ENCODE measurements at regions not wholly inside any gene's neighbourhood (a gene's known extent, or its start where the extent isn't known, plus 50 kb on each side); places are given as distances from the start of the nearest gene placed in this dataset.
"Not testable (repeated sequence)": the region's sequence is repeated elsewhere in the genome, so short reads cannot be mapped to it uniquely, and the experiment has no call there.

DNA sequence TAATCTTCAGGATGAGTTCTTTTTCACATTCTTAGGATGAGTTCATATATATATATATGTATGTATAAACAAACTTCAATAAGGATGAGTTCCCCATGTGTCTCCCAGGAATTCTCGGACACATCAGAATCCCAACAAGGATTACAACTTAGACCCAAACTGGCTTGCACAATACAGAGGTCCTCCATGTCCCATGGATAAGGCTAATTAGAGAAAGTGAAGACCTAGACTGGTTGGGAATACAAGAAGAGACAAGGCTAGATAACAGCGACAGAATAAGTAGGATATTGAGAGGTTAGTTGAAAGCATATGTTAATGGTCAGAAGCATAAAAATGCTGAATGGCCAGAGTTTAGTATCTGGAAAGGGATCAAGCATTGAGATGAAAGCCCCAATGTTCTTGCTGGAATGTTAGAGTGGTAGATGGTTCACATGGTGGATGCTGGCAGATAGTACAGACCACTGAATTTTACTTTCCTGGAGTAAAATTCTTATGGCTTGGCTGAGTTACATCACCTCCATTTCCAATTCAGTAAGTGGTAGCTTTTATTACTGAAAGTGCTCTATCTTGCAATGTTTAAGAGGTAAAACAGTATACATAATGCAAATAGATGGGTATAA is 154.9 kb upstream of the EPHA4 start:
- Histone ChIP-seq H3K4me1 (no peaks in the 10 kb centered on the region), H3K4me3 (no peak overlapping the region), H3K36me3 (no peaks in the 10 kb centered on the region), H3K27ac (no peak overlapping the region), H3K9me3 (no peaks in the 10 kb centered on the region), H3K27me3 (no peaks in the 10 kb centered on the region)
- DNase-seq, result no peak
- intact Hi-C loops (cut with DNase I; ENCODE audit: low total_unique reads), result no loop called here
- TF ChIP-seq, protein P1, sequence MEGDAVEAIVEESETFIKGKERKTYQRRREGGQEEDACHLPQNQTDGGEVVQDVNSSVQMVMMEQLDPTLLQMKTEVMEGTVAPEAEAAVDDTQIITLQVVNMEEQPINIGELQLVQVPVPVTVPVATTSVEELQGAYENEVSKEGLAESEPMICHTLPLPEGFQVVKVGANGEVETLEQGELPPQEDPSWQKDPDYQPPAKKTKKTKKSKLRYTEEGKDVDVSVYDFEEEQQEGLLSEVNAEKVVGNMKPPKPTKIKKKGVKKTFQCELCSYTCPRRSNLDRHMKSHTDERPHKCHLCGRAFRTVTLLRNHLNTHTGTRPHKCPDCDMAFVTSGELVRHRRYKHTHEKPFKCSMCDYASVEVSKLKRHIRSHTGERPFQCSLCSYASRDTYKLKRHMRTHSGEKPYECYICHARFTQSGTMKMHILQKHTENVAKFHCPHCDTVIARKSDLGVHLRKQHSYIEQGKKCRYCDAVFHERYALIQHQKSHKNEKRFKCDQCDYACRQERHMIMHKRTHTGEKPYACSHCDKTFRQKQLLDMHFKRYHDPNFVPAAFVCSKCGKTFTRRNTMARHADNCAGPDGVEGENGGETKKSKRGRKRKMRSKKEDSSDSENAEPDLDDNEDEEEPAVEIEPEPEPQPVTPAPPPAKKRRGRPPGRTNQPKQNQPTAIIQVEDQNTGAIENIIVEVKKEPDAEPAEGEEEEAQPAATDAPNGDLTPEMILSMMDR (IDR thresholded peaks at IDR 0.05), result no peak
- no peak for TF ChIP-seq POLR2A (IDR thresholded peaks at IDR 0.05)

DNA sequence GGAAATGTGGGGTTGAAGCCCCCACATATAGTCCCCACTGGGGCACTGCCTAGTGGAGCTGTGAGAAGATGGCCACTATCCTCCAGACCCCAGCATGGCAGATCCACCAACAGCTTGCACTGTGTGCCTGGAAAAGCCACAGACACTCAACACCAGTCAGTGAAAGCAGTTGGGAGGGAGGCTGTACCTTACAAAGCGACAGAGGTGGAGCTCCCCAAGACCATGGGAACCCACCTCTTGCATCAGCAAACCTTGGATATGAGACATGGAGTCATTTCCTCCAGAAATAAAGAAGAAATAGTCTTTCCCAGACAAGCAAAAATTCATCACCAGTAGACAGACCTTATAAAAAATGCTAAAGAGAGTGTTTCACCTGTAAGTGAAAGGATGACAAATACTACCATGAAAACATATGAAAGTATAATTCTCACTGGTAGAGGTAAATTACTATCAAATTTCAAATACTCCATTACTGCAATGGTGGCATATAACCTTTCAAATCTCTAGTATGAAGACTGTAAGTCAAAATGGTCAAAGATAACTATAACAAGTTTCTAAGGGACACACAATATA is 152.6 kb upstream of the EPHA4 start:
- DNase-seq, result no peak
- no peaks in the 10 kb centered on the region for H3K36me3 ChIP-seq
- TF ChIP-seq POLR2A (IDR thresholded peaks at IDR 0.05), result no peak
- TF ChIP-seq, protein P1 (IDR thresholded peaks at IDR 0.05), result no peak

DNA sequence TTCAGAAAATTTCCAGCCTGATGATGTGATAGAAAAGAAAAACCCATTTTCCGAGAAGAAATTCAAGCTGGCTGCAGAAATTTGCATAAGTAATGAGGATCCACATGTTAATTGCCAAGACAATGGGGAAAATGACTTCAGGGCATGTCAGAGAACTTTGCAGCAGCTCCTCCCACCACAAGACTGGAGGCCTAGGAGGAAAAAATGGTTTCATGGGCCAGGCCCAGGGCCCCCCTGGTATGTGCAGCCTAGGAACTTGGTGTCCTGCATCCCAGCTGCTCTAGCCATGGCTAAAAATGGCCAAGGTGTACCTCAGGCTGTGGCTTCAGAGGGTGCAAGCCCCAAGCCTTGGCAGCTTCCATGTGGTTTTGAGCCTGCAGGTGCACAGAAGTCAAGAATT is 152.0 kb upstream of the EPHA4 start:
- H3K27ac ChIP-seq; H3K4me1 ChIP-seq; H3K27me3 ChIP-seq; H3K4me3 ChIP-seq; DNase-seq; H3K36me3 ChIP-seq; H3K9me3 ChIP-seq; intact Hi-C loops (cut with DNase I; ENCODE audit: low total_unique reads): not testable (repeated sequence)

More for the DNA sequence above, 152.6 kb upstream of the EPHA4 start:
- H3K27me3 ChIP-seq, result no peaks in the 10 kb centered on the region
- no peaks in the 10 kb centered on the region for H3K9me3 ChIP-seq
- intact Hi-C loops (cut with DNase I; ENCODE audit: low total_unique reads), result no loop called here
- H3K4me3 ChIP-seq, result no peak overlapping the region
- H3K27ac ChIP-seq, result no peak overlapping the region
- H3K4me1 ChIP-seq, result no peaks in the 10 kb centered on the region

DNA sequence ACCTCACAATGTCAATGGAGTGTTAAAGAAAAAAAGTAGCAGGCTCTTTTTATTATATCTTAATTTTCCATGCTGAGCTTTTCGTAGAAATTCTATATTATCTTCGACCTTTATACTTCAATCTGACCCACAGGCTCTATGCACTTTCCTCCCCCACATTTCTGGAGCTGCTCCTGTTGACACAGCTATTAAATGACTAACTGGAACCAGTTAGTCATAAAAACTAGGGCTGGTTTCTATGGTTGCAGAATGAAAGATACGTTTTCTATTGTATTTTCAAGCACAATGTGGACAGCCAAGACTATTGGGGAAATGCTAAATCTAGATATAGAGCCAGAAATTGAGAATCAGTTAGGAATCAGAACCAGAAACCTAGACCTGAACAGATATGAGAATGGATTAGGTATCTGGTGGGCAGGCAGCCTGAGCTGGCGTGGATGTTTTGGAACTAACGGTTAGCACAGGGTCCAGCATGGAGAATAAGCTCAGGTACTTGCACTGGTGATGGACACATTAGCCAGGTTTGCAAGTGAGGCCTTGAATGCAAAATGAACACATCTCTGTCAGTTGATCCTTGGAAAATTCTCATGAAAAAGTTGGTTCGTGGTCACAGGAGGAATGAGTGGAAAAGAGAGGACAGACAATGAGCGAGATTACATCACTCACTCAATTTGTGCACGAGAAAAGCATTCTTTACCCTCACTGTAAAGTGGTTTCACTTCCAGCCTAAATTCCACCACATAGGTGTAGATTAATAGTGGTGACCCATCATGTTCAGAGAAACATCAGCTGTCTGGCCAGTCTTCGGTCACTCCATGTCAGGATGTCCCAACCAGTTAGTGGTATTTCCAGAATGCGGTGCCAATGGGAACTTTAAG is 144.6 kb upstream of the EPHA4 start:
- Histone ChIP-seq H3K27me3 (no peaks in the 10 kb centered on the region), H3K4me1 (no peaks in the 10 kb centered on the region), H3K36me3 (no peaks in the 10 kb centered on the region), H3K9me3 (no peaks in the 10 kb centered on the region), H3K27ac (no peak overlapping the region), H3K4me3 (no peak overlapping the region)
- TF ChIP-seq POLR2A (IDR thresholded peaks at IDR 0.05), result no peak
- TF ChIP-seq, protein P1 (IDR thresholded peaks at IDR 0.05), result no peak
- no peak for DNase-seq
- intact Hi-C loops (cut with DNase I; ENCODE audit: low total_unique reads), result no loop called here

DNA sequence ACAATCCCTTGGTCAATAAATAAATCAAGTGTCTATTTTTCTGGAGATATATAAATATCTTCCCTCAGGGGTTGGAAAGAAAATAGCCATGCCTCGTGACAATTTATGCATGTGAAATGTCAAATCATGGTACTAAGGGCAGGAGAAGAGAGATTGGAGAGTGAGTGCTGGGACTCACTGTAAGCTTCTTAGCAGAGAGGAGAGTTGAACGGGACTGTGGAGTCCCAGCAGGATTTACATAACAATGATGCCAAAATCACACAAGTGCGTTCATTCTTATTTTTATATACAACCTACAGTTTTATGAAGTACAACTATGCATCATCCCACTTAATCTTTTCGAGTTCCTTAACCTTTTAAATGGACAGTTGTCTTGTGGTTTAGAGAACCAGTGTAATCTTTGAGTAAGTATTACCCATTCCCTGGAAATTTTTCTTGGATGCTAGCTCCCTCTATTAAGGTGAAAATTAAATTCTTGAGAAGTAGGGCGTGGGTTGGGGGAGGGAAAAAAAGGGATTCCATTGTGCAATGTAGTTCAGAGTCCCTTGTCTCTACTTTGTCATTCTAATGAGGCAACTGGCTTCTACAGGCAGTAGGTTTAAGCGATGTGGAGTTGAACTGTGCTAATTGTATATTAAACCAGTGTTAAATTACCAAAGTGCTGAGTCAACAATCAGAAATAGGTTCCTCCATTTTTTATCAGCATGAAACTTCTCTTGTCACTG is 143.6 kb upstream of the EPHA4 start:
- Histone ChIP-seq H3K4me1 (no peaks in the 10 kb centered on the region), H3K36me3 (no peaks in the 10 kb centered on the region), H3K9me3 (no peaks in the 10 kb centered on the region), H3K4me3 (no peak overlapping the region), H3K27me3 (no peaks in the 10 kb centered on the region), H3K27ac (no peak overlapping the region)
- DNase-seq, result no peak
- TF ChIP-seq, protein P1 (IDR thresholded peaks at IDR 0.05), result no peak
- TF ChIP-seq POLR2A (IDR thresholded peaks at IDR 0.05), result no peak
- intact Hi-C loops (cut with DNase I; ENCODE audit: low total_unique reads), result no loop called here

Measured in uterus (tissue), 3 donors.